Right lobe of liver (tissue), 6 donors: ENCODE measurements at regions not wholly inside any gene's neighbourhood (a gene's known extent, or its start where the extent isn't known, plus 50 kb on each side); places are given as distances from the start of the nearest gene placed in this dataset.
A peak's percentile ranks its signal among the peaks of the same experiment; 100 is the strongest.

Experiments
- ATAC-seq, 4 donors: fragments of 200-7000 bp; cut with Tn5 transposase; one replicate each; pipeline ENCODE4 v1.9.1; 2020; ENCODE audit warnings: mild to moderate bottlenecking in 4 of 4, moderate library complexity in 4 of 4
- DNase-seq, 3 donors: peaks; one replicate each; pipeline ENCODE4 v3.0.0-alpha.2; 2020
- H3K27ac ChIP-seq, 3 donors: fragments of 200-600 bp; one replicate each; pipeline ENCODE4 v1.8.0; 2022
- H3K27me3 ChIP-seq, 2 donors: fragments of 200-600 bp; one replicate each; pipeline ENCODE4 v1.8.0; 2022
- H3K36me3 ChIP-seq, 4 donors: fragments of 200-600 bp; sonication (generic) in 1 of 4; one replicate each; pipeline versions ENCODE4 v1.5.1 to v1.8.0; 2017 to 2022; ENCODE audit warnings: control low read depth in 1 of 4
- H3K4me1 ChIP-seq, 4 donors: fragments of 200-600 bp; sonication (generic) in 1 of 4; one replicate each; pipeline versions ENCODE4 v1.5.1 to v1.8.0; 2017 to 2022; ENCODE audit warnings: control low read depth in 1 of 4
- H3K4me3 ChIP-seq, 3 donors: fragments of 200-600 bp; one replicate each; pipeline ENCODE4 v1.8.0; 2022
- H3K9me3 ChIP-seq, 4 donors: fragments of 200-600 bp; sonication (generic) in 1 of 4; one replicate each; pipeline versions ENCODE4 v1.5.1 to v1.8.0; 2017 to 2022; ENCODE audit warnings: control low read depth in 1 of 4
- POLR2A ChIP-seq: fragments of 450-650 bp; IDR thresholded peaks from one replicate; pipeline ENCODE4 v1.6.1; 2017; ENCODE audit warnings: antibody characterized with exemption, mild to moderate bottlenecking
- WGBS: methylation state at CpG from one replicate; pipeline ENCODE4 v1.1.6; 2018; ENCODE audit warnings: low coverage, low lambda C conversion rate; ENCODE audit not compliant: insufficient coverage; ENCODE audit errors: missing lambda C conversion rate; 5-methylcytosine and 5-hydroxymethylcytosine counted together
- intact Hi-C, 2 donors: fragments of 100-400 bp; cut with DNase I; formaldehyde crosslinking; loops; one replicate each; pipeline versions ENCODE4 v1.11.2 to v1.14.1; 2022
- TF ChIP-seq, protein P1 (sequence below), 4 donors: fragments of 200-600 bp in 3 of 4; fragments of 450-650 bp in 1 of 4; IDR thresholded peaks; one replicate each; pipeline versions ENCODE4 v1.5.1 to v1.8.0; 2016 to 2022; ENCODE audit warnings: antibody characterized with exemption in 4 of 4, mild to moderate bottlenecking in 2 of 4
- donor health status: DM: no; HTN: yes; CAD: no.
- donor health status: DM: no; HTN: no; CAD: no.
- donor health status: DM: no; HTN: no; CAD: no.
- donor health status: DM: no; HTN: yes; CAD: no.
- donor health status: DM: no; HTN: yes; CAD: no.

DNA sequence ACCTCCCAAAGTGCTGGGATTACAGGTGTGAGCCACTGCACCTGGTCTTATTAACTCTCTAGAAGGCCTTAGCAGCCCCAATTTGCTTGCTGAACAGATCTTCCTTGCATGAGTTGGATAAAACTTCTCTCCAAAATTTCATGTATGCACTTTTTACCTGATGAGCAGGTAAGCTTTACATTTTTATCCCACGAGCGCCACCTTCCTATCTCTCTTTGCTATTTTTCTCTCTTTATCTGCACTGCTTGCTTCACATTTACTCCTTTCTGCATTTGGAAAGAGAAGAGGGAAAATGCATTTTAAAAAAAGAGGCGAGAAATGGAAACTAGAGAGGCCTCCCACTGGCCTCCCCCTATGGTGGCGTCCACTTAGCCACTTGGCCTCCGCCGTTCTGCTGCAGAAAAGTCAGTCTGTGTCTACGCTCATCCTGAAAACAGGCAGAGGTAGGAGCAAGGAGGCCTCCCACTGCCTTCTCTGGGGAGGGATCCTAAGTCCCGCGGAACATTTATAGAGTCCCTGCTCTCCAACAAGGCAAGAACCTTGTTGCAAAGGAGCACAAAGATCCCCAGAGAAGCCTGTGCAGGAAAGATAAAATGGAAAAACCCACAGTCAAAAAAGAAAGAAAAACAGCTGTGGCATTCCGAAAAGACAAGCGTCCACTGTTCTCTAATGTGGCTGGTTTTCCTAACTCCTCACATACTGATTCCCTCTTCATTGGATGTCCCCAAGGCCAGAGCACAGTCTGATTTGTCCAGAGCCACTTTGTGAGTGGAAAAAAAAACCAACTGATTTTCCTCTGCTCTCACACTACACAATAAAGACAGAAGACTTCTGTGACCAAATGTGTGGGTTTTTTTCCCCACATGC is 62.2 kb upstream of the INCENP start:
- Histone ChIP-seq H3K9me3 (no peaks in the 10 kb centered on the region), H3K36me3 (no peaks in the 10 kb centered on the region), H3K27me3 (no peaks in the 10 kb centered on the region), H3K4me1 (no peaks in the 10 kb centered on the region), H3K27ac (no peak overlapping the region), H3K4me3 (no peak overlapping the region)
- DNase-seq (no peak), ATAC-seq (no peak)
- 74% methylated on average over 11 of the region's 11 CpGs for WGBS
- intact Hi-C loops = loop anchor here in 1 of 2 donors (10.0 kb wide), 1 partner anchor 167 kb away; the partner anchor contains the start of gene FADS3
- TF ChIP-seq POLR2A = no peak
- TF ChIP-seq, protein P1, sequence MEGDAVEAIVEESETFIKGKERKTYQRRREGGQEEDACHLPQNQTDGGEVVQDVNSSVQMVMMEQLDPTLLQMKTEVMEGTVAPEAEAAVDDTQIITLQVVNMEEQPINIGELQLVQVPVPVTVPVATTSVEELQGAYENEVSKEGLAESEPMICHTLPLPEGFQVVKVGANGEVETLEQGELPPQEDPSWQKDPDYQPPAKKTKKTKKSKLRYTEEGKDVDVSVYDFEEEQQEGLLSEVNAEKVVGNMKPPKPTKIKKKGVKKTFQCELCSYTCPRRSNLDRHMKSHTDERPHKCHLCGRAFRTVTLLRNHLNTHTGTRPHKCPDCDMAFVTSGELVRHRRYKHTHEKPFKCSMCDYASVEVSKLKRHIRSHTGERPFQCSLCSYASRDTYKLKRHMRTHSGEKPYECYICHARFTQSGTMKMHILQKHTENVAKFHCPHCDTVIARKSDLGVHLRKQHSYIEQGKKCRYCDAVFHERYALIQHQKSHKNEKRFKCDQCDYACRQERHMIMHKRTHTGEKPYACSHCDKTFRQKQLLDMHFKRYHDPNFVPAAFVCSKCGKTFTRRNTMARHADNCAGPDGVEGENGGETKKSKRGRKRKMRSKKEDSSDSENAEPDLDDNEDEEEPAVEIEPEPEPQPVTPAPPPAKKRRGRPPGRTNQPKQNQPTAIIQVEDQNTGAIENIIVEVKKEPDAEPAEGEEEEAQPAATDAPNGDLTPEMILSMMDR (IDR thresholded peaks at IDR 0.05) = peak in 3 of 4 donors; percentile 6 to 33 (median 14)

- DNase-seq (no peak), ATAC-seq (no peak)
- WGBS = 94% methylated on average over 2 of the region's 2 CpGs
- no peaks in the 10 kb centered on the region for H3K36me3 ChIP-seq
- H3K4me1 ChIP-seq = no peaks in the 10 kb centered on the region
- H3K27me3 ChIP-seq = no peaks in the 10 kb centered on the region
- H3K9me3 ChIP-seq = no peaks in the 10 kb centered on the region
- H3K4me3 ChIP-seq = no peak overlapping the region
- intact Hi-C loops = no loop called here
- H3K27ac ChIP-seq = no peak overlapping the region
- no peak for TF ChIP-seq POLR2A
- TF ChIP-seq, protein P1 (IDR thresholded peaks at IDR 0.05) = no peak
Observed at GRCh38 chr11:62057069-62057468, 66.7 kb upstream of the INCENP start.

- TF ChIP-seq POLR2A = no peak
- TF ChIP-seq, protein P1 (IDR thresholded peaks at IDR 0.05) = no peak
- no peaks in the 10 kb centered on the region for H3K9me3 ChIP-seq
- intact Hi-C loops = no loop called here
- H3K27ac ChIP-seq = no peak overlapping the region
- no peaks in the 10 kb centered on the region for H3K4me1 ChIP-seq
- no peak overlapping the region for H3K4me3 ChIP-seq
- no peaks in the 10 kb centered on the region for H3K27me3 ChIP-seq
- no peaks in the 10 kb centered on the region for H3K36me3 ChIP-seq
- ATAC-seq (no peak), DNase-seq (no peak)
- 57% methylated on average over 2 of the region's 5 CpGs for WGBS
Observed at GRCh38 chr11:62055970-62056369, 67.8 kb upstream of the INCENP start.

GRCh38 chr11:62054484-62055121 is 69.2 kb upstream of the INCENP start:
- TF ChIP-seq POLR2A = no peak
- TF ChIP-seq, protein P1 (IDR thresholded peaks at IDR 0.05) = peak; percentile 35 to 61 (median 48)
- peak in 1 of 3 donors; percentile 56 for DNase-seq
- H3K9me3 ChIP-seq = no peaks in the 10 kb centered on the region
- ATAC-seq = peak in 3 of 4 donors; percentile 59 to 66 (median 64)
- H3K27ac ChIP-seq = no peak overlapping the region
- 58% methylated on average over 8 of the region's 8 CpGs for WGBS
- intact Hi-C loops = no loop called here
- no peaks in the 10 kb centered on the region for H3K4me1 ChIP-seq
- no peak overlapping the region for H3K4me3 ChIP-seq
- H3K27me3 ChIP-seq = no peaks in the 10 kb centered on the region
- H3K36me3 ChIP-seq = no peaks in the 10 kb centered on the region
